ENCODE measurements at regions not wholly inside any gene's neighbourhood (a gene's known extent, or its start where the extent isn't known, plus 50 kb on each side); places are given as distances from the start of the nearest gene placed in this dataset.
A peak's percentile ranks its signal among the peaks of the same experiment; 100 is the strongest.

DNA sequence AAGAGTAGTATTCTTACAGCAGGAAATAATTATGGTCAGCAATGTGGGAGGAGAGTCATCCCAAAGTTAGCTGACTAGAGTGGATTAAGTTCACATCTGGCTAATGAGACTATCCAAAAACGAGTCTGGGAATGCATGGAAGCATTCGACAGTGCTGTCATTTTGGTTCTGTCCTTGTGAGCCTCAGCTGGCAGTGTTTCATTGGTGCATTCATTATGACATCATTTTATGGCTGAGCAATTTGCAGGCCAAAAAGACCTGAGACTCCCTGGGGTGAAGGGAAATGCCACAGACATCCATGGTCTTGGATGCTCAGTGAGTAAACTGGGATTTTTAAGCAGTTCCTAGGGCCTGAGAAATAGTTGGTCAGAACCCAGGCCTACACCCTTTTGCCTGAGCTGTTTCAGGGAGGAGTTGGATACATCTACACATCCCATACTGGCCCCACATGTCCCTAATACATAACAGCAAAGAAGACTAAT, 196.4 kb upstream of the CCN2 start:
- DNase-seq (ENCODE audit: low read depth): no peak
- H3K4me3 ChIP-seq (replicated peaks; ENCODE audit: low read depth, low read length): no peak overlapping the region
- TF ChIP-seq, protein P1, sequence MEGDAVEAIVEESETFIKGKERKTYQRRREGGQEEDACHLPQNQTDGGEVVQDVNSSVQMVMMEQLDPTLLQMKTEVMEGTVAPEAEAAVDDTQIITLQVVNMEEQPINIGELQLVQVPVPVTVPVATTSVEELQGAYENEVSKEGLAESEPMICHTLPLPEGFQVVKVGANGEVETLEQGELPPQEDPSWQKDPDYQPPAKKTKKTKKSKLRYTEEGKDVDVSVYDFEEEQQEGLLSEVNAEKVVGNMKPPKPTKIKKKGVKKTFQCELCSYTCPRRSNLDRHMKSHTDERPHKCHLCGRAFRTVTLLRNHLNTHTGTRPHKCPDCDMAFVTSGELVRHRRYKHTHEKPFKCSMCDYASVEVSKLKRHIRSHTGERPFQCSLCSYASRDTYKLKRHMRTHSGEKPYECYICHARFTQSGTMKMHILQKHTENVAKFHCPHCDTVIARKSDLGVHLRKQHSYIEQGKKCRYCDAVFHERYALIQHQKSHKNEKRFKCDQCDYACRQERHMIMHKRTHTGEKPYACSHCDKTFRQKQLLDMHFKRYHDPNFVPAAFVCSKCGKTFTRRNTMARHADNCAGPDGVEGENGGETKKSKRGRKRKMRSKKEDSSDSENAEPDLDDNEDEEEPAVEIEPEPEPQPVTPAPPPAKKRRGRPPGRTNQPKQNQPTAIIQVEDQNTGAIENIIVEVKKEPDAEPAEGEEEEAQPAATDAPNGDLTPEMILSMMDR (IDR thresholded peaks at IDR 0.05; ENCODE audit: low read length, missing control alignments): no peak

DNA sequence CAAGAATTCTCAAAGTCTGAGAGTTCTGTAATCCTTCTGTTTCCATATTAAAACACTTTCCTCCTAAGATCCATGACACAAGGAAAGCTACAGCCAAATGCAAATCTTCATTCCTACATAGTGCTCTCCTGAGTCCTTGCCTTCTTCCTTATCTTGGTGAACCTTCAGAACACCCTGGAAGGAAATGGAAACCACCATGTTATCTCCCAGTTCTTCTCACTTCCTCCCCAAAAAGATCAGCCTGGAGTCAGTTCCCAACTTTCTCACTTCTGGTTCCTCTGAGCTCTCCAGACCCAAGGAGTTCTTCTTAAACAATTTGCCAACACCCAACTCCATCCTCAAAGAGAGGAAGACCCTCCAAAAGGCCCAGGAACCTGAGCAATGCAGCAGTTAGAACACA, 193.3 kb upstream of the CCN2 start:
- no peak for DNase-seq (ENCODE audit: low read depth)
- H3K4me3 ChIP-seq (replicated peaks; ENCODE audit: low read depth, low read length): no peak overlapping the region
- TF ChIP-seq, protein P1 (IDR thresholded peaks at IDR 0.05; ENCODE audit: low read length, missing control alignments): no peak

DNA sequence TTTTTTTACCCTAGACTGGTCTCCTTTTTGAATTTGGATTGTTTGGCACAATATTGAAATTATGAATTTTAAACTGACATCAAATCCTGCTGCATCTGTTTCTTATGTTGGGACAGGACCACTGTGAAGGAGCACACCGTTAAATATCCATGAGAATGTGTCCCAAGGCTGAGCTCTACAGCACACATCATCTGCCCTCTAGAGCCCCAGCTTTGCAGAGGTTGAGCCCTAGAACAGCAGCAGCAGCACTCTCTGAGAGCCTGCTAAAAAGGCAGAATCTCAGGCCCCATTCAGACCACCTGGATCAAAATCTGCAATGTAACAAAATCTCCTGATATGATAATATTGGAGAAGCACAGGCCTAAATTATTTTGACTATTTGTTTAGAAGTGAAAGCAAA, 192.1 kb upstream of the CCN2 start:
- H3K4me3 ChIP-seq (replicated peaks; ENCODE audit: low read depth, low read length): no peak overlapping the region
- TF ChIP-seq, protein P1 (IDR thresholded peaks at IDR 0.05; ENCODE audit: low read length, missing control alignments): no peak
- DNase-seq (ENCODE audit: low read depth): no peak

DNA sequence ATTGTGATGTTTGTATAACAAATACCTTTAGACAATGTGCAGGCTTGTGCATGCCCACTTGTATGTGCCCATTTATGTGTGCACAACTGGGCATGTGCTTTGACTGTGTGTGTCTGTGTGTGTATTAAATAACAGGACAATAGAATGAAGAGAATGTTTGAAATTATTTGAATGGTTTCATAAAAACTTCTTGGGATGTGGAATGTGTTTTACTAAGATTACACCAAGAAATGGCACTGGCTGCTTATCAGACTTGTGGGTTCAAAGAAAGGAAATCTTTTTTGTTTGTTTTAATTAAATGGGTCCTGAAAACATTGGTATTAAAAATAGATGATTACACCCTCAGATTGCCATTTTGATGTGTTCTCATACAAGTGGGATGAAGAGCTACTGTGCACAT, 191.6 kb upstream of the CCN2 start:
- TF ChIP-seq, protein P1 (IDR thresholded peaks at IDR 0.05; ENCODE audit: low read length, missing control alignments): no peak
- DNase-seq (ENCODE audit: low read depth): peak; percentile 24
- no peak overlapping the region for H3K4me3 ChIP-seq (replicated peaks; ENCODE audit: low read depth, low read length)

DNA sequence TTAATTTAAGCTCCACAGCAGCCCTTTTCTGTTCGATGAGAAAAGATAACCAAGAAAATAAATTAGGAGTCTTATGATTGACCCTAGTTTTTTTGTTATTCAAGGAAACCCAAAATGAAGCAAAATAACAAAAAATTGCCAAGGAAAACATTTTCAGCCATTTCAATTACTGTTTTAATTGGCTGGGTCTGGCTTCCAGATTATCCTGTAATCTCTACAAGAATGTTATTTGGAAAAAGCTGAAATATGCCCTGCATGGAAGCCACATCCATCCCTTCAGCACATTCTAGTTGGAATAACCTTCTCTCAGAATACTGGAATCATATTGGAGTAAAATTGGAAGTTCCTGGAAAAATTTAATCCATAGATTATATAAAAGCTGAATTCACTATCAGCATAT, 191.1 kb upstream of the CCN2 start:
- no peak for DNase-seq (ENCODE audit: low read depth)
- TF ChIP-seq, protein P1 (IDR thresholded peaks at IDR 0.05; ENCODE audit: low read length, missing control alignments): no peak
- H3K4me3 ChIP-seq (replicated peaks; ENCODE audit: low read depth, low read length): no peak overlapping the region

DNA sequence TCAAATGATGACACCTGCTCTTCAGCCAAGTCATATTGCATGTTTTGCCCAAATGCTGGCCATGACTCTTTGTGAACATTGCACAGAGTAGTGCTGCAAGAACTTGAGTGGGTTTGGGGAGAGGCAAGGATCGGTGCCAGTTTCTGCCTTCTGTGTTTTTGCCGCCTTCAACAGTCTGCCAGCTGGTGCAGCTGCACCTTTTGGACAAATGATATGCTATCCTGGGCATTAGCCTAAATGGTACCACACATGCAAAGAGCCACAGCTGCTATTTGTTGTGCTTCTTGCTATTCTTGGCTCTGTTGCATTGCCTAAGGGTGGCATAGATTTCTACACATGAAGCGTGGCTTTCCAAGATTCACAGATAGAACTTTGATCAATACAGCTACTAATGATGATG, 189.0 kb upstream of the CCN2 start:
- H3K4me3 ChIP-seq (replicated peaks; ENCODE audit: low read depth, low read length): no peak overlapping the region
- TF ChIP-seq, protein P1 (IDR thresholded peaks at IDR 0.05; ENCODE audit: low read length, missing control alignments): no peak

DNA sequence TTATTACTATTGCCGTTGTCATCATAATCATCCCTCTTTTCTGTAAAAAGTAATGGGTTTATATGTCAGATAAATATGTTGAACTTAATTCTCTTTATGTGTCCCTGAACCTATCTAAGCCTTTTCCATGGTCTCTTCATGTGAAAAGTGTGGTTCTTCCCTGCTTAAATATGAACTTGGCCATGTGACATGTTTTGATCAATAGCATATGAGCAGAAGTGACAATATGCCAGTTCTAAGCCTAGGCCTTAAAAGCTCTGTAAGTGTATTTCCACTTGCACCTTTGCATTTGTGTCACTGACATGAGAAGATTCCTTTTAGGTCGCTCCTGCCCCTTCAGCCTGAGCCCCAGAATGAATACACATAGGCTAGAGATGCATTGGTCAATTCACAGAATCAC, 188.4 kb upstream of the CCN2 start:
- no peak overlapping the region for H3K4me3 ChIP-seq (replicated peaks; ENCODE audit: low read depth, low read length)
- DNase-seq (ENCODE audit: low read depth): no peak
- TF ChIP-seq, protein P1 (IDR thresholded peaks at IDR 0.05; ENCODE audit: low read length, missing control alignments): no peak

More for the DNA sequence above, 189.0 kb upstream of the CCN2 start:
- no peak for DNase-seq (ENCODE audit: low read depth)
